ENCODE measurements at regions not wholly inside any gene's neighbourhood (a gene's known extent, or its start where the extent isn't known, plus 50 kb on each side); places are given as distances from the start of the nearest gene placed in this dataset.

- no peak for DNase-seq (ENCODE audit: low read depth)
These were observed 155.7 kb upstream of the ETAA1 start for GRCh38 chr2:67241453-67241852.

DNA sequence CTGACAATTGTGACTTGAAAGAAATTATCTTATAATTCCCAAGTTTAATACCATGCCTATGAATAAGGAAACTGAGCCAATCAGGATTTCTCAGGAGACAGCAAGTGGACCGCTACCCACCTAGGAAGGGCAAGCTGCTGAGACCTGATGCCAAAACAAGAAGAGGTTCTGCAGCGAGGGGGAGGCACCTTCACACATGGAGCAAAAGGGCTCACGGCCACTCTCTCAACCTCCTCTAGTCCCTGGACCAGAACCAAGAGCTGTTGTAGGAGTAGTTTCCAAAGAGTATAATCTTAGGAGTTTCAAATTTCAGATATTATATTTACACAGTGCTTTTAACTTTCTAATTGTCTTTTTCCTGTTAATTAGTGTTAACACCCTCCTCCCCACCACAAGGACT, 154.7 kb upstream of the ETAA1 start:
- DNase-seq (ENCODE audit: low read depth) = no peak

- DNase-seq (ENCODE audit: low read depth) = no peak
These were observed 153.2 kb upstream of the ETAA1 start for GRCh38 chr2:67243919-67244318.

GRCh38 chr2:67246791-67247190, 150.3 kb upstream of the ETAA1 start:
- no peak for DNase-seq (ENCODE audit: low read depth)

DNA sequence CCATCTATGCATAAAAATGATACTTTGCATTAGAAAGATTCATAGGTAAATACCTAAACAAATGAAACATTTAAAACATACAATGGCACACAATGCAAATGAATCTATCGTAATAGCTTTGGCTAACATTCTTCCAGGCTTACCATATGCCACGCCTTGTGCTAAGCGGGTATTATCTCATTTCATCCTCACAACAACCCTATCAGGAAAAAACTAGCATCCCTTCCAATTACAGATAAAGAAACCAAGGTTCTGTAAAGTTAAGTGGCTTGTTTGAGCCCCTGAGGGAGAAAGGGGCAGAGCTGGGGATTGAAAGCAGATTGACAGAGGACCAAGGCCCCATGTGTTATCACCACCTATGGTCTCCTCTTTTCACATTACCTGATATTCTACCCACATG, 145.4 kb upstream of the ETAA1 start:
- no peak for DNase-seq (ENCODE audit: low read depth)

DNA sequence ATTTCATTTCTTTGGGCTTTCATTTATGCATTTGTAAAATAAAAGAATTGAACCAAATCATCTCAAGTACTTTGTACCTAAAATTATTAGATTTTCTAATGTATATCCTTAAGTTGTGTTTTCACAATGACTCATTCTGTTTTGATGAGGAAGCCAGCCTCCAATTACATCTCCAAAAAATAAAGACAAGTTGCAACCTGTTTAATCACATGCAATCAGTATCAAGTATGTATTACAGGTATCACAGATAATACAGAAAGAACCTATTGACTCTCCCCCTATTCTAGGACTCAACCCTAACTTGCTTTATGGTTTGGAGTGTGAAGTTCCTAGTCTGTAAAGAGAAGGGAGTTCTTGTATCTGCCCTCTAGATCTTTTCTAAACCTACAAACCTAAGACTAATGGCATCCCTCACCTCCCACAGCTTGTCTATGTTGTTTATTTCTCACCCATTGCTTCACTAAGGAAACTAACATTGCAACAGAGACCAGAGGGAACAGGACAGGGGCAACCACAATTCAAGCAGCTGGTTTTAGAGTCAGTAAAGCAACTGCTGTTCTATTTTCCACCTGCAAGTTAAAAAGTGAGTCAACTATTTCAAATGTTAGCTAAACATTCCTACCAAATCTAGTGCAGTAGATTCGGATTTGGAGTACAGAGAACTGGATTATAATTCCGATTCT, 141.1 kb upstream of the ETAA1 start:
- no peak for DNase-seq (ENCODE audit: low read depth)

- no peak for DNase-seq (ENCODE audit: low read depth)
These were observed 140.2 kb upstream of the ETAA1 start for GRCh38 chr2:67256892-67257291.

DNA sequence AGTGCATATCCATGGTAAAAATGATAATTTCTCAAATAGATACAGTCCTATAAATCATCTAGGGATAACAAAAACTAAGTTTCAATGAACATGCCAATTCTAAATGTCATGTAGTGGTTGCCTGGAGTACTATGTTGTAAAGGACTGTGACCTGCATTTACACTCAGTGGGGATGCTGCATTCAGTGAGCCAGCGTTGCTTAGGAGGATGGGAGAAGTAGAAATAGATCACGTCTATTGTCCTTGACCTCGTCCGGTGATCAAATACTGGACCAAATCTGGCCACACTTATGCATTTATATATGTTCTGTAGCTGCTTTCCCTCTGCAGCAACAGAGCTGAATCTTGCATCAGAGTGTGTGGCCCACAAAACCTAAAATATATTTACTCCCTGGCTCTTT, 139.0 kb upstream of the ETAA1 start:
- no peak for DNase-seq (ENCODE audit: low read depth)

GRCh38 chr2:67258831-67259230, 138.3 kb upstream of the ETAA1 start:
- no peak for DNase-seq (ENCODE audit: low read depth)

- DNase-seq (ENCODE audit: low read depth) = peak; percentile 72
These were observed 137.4 kb upstream of the ETAA1 start for GRCh38 chr2:67259556-67260342.

GRCh38 chr2:67260343-67261277, 136.5 kb upstream of the ETAA1 start:
- DNase-seq (ENCODE audit: low read depth) = peak; percentile 98

DNA sequence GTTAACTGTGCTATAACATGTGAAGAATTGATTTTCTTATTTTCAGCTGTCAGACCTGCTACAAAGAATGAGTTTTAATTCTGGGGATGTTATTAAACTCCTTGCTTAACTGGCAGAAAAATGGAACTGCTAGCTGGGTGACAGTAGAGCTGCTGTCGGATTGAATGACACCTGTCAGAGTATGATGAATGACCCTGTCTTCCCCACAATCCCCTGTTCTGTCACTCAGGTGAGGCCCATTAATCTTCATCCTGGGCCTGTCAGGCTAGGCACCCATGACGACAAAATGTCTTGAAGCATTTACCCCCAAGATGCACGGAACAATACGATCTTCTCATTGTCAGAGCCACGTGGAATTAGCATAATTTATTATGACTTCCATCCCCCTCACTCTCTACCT, 129.9 kb upstream of the ETAA1 start:
- no peak for DNase-seq (ENCODE audit: low read depth)

GRCh38 chr2:67268797-67269196, 128.3 kb upstream of the ETAA1 start:
- DNase-seq (ENCODE audit: low read depth) = no peak

GRCh38 chr2:67272195-67272594, 124.9 kb upstream of the ETAA1 start:
- DNase-seq (ENCODE audit: low read depth) = no peak

GRCh38 chr2:67277450-67277849, 119.7 kb upstream of the ETAA1 start:
- DNase-seq (ENCODE audit: low read depth) = no peak

- no peak for DNase-seq (ENCODE audit: low read depth)
These were observed 116.0 kb upstream of the ETAA1 start for GRCh38 chr2:67281101-67281500.

DNA sequence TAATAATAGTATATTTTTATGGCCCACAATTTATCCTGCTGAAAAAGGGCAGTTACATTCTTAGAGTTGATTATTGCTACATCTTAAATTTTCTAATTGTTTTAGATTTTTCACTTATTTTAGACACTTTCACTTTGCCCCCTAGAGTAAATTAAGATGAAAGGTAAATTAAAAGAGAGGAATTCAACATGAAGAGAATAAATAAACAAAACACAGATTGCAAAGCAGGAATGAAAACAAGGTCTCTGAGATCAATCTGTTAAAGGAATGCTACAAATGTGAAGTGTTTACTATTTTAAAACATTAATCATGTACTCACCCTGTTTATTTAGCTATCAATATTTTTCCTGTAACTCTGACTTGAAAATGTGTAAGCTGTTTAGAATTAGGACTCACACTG, 113.5 kb upstream of the ETAA1 start:
- DNase-seq (ENCODE audit: low read depth) = no peak

- no peak for DNase-seq (ENCODE audit: low read depth)
These were observed 110.0 kb upstream of the ETAA1 start for GRCh38 chr2:67286981-67287759.

DNA sequence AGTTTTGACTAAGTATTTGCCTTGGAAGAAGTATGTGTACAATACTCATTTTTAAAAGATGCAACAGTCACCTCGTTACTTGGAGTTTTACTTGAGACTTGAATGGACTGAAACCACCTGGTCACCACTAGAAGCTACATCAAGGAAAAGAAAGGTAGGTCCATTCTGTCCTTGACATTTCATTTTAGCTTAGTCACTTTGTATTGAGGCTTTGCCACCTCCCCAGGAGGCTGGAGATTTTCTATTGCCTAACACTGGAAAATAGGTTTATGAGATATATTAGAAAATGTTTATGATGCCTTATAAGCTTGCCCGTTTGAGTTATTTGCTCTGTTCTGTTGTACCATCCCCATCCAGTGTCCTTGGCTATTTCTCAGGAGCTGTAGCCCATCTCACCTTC, 107.9 kb upstream of the ETAA1 start:
- DNase-seq (ENCODE audit: low read depth) = no peak

GRCh38 chr2:67289921-67290371, 107.2 kb upstream of the ETAA1 start:
- peak; percentile 56 for DNase-seq (ENCODE audit: low read depth)

DNA sequence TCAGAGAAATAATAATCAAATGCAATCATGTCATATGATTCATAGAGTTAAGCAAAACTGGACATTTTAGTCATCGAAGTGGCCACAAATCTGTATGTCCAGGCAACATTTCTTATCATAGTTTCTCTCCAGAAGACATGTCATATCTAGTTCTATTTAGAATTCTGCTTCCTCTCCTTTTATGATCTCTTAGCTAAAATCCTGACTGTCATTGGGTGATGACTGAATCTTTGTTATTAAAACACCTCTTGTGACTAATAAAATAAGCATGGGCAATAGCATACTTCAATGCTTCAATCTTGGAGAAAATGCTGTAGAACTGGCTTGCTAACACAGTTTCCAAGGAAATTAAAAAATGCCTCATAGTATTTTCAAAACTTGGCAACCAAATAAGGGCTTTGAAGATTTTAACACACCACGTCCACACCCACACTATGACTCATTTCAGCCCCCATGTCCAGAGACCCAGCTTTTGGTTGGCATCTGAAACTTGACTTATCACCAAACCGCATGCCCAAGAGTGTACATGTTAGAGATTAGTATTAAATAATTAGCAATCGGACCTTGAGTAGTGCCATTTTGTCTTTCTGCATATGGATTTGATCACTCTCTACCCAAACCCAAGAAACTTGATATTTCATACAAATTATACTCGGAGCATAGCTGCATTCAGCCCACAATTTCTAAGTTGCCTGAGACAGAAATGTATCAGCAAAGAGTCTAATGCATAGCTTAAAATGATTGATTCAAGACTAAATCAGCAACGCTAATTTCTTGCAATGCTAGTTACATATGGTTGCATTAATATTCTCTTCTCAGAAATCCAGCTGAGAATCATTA, 106.5 kb upstream of the ETAA1 start:
- DNase-seq (ENCODE audit: low read depth) = peak; percentile 65

Measured in HS-5 (cell line).